HepG2 (cell line): ENCODE measurements at regions not wholly inside any gene's neighbourhood (a gene's known extent, or its start where the extent isn't known, plus 50 kb on each side); places are given as distances from the start of the nearest gene placed in this dataset.
A peak's percentile ranks its signal among the peaks of the same experiment; 100 is the strongest.

Experiments
- ATF4 ChIP-seq, 2 experiments: fragments of 450-650 bp in 1 of 2; sonication (generic) in 1 of 2; formaldehyde crosslinking; IDR thresholded peaks; 2 replicates each; pipeline versions ENCODE4 v1.5.0 to v1.8.0; 2020 to 2022; ENCODE audit warnings: mild to moderate bottlenecking in 1 of 2, missing genetic modification reagents in 1 of 2
- BHLHE40 ChIP-seq: IDR thresholded peaks from 2 replicates; pipeline ENCODE4 v1.6.1; 2011; ENCODE audit warnings: low read length, improper control_type of control experiment
- FOXC1 ChIP-seq: sonication (generic); formaldehyde crosslinking; IDR thresholded peaks from 2 replicates; pipeline ENCODE4 v1.8.0; 2022; ENCODE audit warnings: mild to moderate bottlenecking, missing genetic modification reagents, borderline replicate concordance
- KLF12 ChIP-seq: sonication (generic); formaldehyde crosslinking; IDR thresholded peaks from 2 replicates; pipeline ENCODE4 v1.4.0; 2020; ENCODE audit warnings: missing genetic modification reagents, borderline replicate concordance
- RFX5 ChIP-seq: IDR thresholded peaks from 2 replicates; pipeline ENCODE4 v1.6.1; 2011; ENCODE audit warnings: low read depth, low read length, improper control_type of control experiment
- TAF1 ChIP-seq: sonication (generic); formaldehyde crosslinking; IDR thresholded peaks from 2 replicates; pipeline ENCODE4 v1.4.0; 2020; ENCODE audit warnings: missing genetic modification reagents
- ZBTB40 ChIP-seq, 2 experiments: fragments of 450-650 bp in 1 of 2; sonication (generic) in 1 of 2; formaldehyde crosslinking in 1 of 2; IDR thresholded peaks; 2 replicates each; pipeline versions ENCODE4 v1.6.1 to v1.8.0; 2016 to 2022; ENCODE audit warnings: antibody characterized with exemption in 1 of 2, mild to moderate bottlenecking in 1 of 2, missing genetic modification reagents in 1 of 2
- ZHX1 ChIP-seq: sonication (generic); formaldehyde crosslinking; IDR thresholded peaks from 2 replicates; pipeline ENCODE4 v1.8.1; 2022; ENCODE audit warnings: low read depth, mild to moderate bottlenecking, missing genetic modification reagents
- ZNF142 ChIP-seq: sonication (generic); formaldehyde crosslinking; IDR thresholded peaks from 2 replicates; pipeline ENCODE4 v1.4.0; 2020; ENCODE audit warnings: missing genetic modification reagents
- ZNF557 ChIP-seq: sonication (generic); formaldehyde crosslinking; IDR thresholded peaks from 2 replicates; pipeline ENCODE4 v1.4.0; 2020; ENCODE audit warnings: missing genetic modification reagents
- ZNF766 ChIP-seq: sonication (generic); formaldehyde crosslinking; IDR thresholded peaks from 2 replicates; pipeline ENCODE4 v1.5.0; 2020; ENCODE audit warnings: missing genetic modification reagents, borderline replicate concordance

GRCh38 chr6:134529921-134530320 lies 212.0 kb upstream of the SGK1 start (continued):
- TF ChIP-seq ZNF142 (CRISPR knock-in tag) (no peak), BHLHE40 (0 out of 2 replicates have a peak, but pooled peaks have one; percentile 34), ZNF557 (no peak), ZHX1 (no peak; the same call in 1 of the 2 replicates), FOXC1 (CRISPR knock-in tag) (no peak), TAF1 (CRISPR knock-in tag) (no peak), RFX5 (no peak), ATF4 (CRISPR knock-in tag; IDR thresholded peaks at IDR 0.05) (peak in 1 of 2 experiments; percentile 92; a peak in 2 of 4 replicates), ZBTB40 (IDR thresholded peaks at IDR 0.05) (no peak), ZBTB40 (CRISPR knock-in tag; IDR thresholded peaks at IDR 0.05) (no peak), ZNF766 (CRISPR knock-in tag) (no peak), KLF12 (CRISPR knock-in tag) (no peak)
